ENCODE measurements at regions not wholly inside any gene's neighbourhood (a gene's known extent, or its start where the extent isn't known, plus 50 kb on each side); places are given as distances from the start of the nearest gene placed in this dataset.

DNA sequence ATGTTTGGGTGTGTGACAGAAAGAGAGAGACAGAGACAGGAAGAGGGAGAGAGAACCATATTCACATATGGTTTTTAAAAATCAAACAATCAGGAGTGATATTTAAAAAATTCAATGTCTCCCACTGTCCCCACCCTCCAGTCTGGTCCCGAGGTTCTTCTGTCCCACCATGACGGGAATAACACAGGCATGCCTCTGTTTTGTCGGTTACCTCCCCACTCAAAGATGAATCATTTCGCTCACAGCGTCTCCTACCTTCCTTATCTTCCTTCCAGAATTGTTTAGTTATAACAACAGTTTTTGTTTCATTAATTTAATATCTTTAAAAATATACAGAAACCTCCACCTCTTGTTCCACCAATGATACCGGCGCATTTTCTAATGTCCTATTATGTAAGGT is 113.0 kb downstream of the KCNF1 start:
- H3K4me3 ChIP-seq (replicated peaks in 1 of 2; ENCODE audit: low read depth in 2 of 2, low read length in 2 of 2): no peak overlapping the region
- DNase-seq (ENCODE audit: low read depth in 2 of 2): no peak
- TF ChIP-seq, protein P1, sequence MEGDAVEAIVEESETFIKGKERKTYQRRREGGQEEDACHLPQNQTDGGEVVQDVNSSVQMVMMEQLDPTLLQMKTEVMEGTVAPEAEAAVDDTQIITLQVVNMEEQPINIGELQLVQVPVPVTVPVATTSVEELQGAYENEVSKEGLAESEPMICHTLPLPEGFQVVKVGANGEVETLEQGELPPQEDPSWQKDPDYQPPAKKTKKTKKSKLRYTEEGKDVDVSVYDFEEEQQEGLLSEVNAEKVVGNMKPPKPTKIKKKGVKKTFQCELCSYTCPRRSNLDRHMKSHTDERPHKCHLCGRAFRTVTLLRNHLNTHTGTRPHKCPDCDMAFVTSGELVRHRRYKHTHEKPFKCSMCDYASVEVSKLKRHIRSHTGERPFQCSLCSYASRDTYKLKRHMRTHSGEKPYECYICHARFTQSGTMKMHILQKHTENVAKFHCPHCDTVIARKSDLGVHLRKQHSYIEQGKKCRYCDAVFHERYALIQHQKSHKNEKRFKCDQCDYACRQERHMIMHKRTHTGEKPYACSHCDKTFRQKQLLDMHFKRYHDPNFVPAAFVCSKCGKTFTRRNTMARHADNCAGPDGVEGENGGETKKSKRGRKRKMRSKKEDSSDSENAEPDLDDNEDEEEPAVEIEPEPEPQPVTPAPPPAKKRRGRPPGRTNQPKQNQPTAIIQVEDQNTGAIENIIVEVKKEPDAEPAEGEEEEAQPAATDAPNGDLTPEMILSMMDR (IDR thresholded peaks at IDR 0.05; ENCODE audit: low read depth, low read length): no peak

DNA sequence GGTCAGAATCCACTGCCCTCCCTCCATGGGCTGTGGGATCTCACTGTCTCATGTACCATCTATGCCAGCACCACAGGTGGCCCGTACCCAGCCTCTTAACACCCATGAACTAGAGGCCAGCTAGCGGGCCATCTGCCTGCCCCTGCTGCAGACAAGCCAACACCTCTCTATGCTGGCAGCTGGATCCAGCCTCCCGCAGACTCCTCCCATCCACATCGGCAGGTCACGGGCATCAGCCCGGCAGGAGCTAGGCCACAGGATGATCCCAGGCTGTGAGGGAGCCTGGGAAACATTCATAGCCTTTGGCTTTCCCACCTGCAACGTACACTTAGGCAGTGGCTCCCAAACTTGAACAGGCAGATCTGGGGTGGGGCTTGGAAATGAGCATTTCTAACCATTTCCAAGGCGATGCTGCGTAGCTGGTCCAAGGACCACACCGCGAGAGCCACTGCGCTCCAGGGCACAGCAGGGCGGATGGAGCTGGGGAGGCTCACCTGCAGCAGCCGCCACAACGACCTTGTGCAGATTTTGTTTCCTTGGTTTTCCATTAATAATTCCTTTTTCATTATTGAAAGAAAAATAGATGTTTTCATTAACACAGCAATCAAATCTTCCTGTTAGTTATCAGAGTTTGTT is 114.7 kb downstream of the KCNF1 start:
- TF ChIP-seq, protein P1 (IDR thresholded peaks at IDR 0.05; ENCODE audit: low read depth, low read length): no peak
- DNase-seq (ENCODE audit: low read depth in 2 of 2): no peak
- no peak overlapping the region for H3K4me3 ChIP-seq (replicated peaks in 1 of 2; ENCODE audit: low read depth in 2 of 2, low read length in 2 of 2)

DNA sequence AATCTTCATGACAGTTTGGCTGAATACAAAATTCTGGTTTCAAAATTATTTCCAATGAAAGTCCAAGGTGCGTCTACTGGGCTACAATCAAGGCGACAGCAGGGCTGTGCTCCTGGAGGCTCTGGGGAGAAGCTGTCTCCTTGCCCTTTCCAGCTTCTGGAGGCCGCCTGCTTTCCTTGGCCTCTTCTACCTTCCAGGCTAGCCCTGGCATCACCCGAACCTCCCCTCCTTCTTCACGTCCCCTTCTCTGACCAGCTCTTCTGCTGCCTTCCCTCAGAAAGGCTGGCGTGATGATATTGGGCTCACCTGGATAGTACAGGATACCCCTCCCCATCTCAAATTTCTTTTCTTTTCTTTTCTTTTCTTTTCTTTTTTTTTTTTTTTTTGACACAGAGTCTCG is 115.5 kb downstream of the KCNF1 start:
- TF ChIP-seq, protein P1 (IDR thresholded peaks at IDR 0.05; ENCODE audit: low read depth, low read length): no peak
- no peak for DNase-seq (ENCODE audit: low read depth in 2 of 2)
- no peak overlapping the region for H3K4me3 ChIP-seq (replicated peaks in 1 of 2; ENCODE audit: low read depth in 2 of 2, low read length in 2 of 2)

DNA sequence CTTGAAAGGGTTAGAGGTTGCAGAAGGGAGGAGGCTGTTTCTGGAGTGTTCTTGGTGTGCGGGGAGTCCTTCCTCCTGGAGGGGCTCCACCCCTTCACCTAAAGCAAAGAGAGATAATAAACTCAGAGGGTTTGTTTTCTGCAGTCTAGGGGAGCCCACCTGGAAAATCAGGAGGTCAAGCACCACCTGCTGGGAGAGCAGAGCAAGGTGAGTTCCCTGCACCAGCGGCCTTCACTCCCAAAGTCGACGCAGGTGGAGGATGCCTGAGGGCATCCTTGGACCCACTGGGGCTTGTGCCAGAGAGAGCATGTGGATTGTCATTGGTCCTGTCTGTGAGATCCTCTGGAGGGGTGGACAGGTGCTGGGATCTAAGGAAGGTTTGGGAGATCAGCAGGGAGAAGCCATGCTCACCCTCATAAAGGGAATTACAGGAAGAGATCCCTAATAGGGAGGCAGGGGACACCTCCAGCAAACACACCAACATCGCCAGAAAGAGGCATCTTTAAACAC is 116.7 kb downstream of the KCNF1 start:
- TF ChIP-seq, protein P1 (IDR thresholded peaks at IDR 0.05; ENCODE audit: low read depth, low read length): no peak
- no peak overlapping the region for H3K4me3 ChIP-seq (replicated peaks in 1 of 2; ENCODE audit: low read depth in 2 of 2, low read length in 2 of 2)
- no peak for DNase-seq (ENCODE audit: low read depth in 2 of 2)

DNA sequence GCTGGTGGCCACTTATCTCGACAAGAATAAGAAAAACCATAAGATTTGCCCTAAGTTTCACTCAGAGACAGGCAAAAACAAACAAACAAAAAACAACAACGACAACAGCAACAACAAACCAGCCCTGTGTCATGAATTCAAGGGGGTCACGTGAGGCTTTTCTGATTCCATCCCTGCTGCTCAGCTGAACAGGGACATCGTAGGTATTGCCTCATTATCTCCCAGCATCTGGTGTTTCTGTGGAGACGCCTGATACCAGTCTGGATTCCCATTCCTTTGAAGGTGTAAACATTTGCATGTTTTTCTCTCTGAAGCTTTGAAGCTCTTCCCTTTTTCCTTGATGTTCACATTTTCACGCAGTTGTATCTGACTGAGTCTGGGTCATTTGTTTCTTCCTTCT is 117.4 kb downstream of the KCNF1 start:
- no peak for DNase-seq (ENCODE audit: low read depth in 2 of 2)
- no peak overlapping the region for H3K4me3 ChIP-seq (replicated peaks in 1 of 2; ENCODE audit: low read depth in 2 of 2, low read length in 2 of 2)
- TF ChIP-seq, protein P1 (IDR thresholded peaks at IDR 0.05; ENCODE audit: low read depth, low read length): no peak

DNA sequence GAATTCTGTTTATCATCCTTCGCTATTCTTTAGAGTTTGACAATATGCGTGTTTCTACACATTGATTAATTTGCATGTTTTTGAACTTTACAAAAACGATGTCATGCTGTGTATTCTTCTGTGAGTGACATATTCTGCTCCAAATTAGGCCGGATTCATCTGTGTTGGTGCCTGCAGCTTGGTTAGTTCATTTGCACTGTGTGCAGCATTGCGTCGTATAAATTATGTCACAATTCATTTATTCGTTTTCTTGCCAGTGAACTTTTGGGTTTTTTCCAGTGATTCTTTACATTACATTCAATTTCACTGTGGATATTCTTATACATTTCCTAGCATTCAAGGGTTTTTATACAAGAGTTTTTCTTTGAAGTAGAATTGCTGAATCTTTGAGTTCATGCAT is 118.3 kb downstream of the KCNF1 start:
- TF ChIP-seq, protein P1 (IDR thresholded peaks at IDR 0.05; ENCODE audit: low read depth, low read length): no peak
- no peak overlapping the region for H3K4me3 ChIP-seq (replicated peaks in 1 of 2; ENCODE audit: low read depth in 2 of 2, low read length in 2 of 2)
- DNase-seq (ENCODE audit: low read depth in 2 of 2): no peak

DNA sequence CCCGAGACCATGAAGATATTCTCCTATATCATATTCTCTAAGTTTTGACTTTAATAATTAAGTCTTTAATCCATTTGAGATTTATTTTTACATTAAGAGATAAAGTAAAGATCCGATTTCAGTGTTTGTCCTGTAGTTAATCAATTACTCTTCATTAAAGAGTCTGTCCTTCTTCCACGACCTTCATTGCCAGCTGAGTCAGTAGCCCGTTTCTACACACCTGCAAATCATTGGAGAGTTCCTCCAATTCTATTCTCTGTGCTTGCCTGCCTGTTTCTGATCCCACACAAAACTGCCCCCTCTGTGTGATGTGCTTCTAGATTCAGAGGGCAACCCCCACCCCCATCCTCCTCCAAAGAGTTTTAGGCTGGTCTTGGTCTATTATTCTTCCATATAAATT is 119.2 kb downstream of the KCNF1 start:
- no peak for DNase-seq (ENCODE audit: low read depth in 2 of 2)
- H3K4me3 ChIP-seq (replicated peaks in 1 of 2; ENCODE audit: low read depth in 2 of 2, low read length in 2 of 2): no peak overlapping the region
- TF ChIP-seq, protein P1 (IDR thresholded peaks at IDR 0.05; ENCODE audit: low read depth, low read length): no peak

Data from cardiac fibroblast (primary cell).